HCT116 (cell line): ENCODE measurements at regions not wholly inside any gene's neighbourhood (a gene's known extent, or its start where the extent isn't known, plus 50 kb on each side); places are given as distances from the start of the nearest gene placed in this dataset.

ENCODE experiments used
- ATAC-seq: fragments of 200-7000 bp; cut with Tn5 transposase; 2 replicates; pipeline ENCODE4 v1.9.1; 2020; ENCODE audit warnings: mild to moderate bottlenecking, moderate library complexity
- BruUV-seq: library from RNA; stranded (reverse); fragments of 400-500 nt; replicated peaks from 2 replicates; lab custom pipeline; 2021; lab: Mats Ljungman, UMichigan
- CTCF ChIA-PET: fragments of 300-600 bp; sonication (Branson Sonifier 250); formaldehyde crosslinking; loops from one replicate; lab custom pipeline; 2021; ENCODE audit warnings: antibody characterized with exemption; lab: Charles Lee
- POLR2A ChIA-PET: fragments of 300-600, 350-600 bp; sonication (Branson Sonifier 250); formaldehyde crosslinking; loops from one replicate; lab custom pipeline; 2021; ENCODE audit warnings: antibody characterized with exemption; lab: Charles Lee
- RAD21 ChIA-PET, 2 experiments: fragments of 300-600 bp; sonication (Branson Sonifier 250); formaldehyde crosslinking; loops; one replicate each; lab custom pipeline; 2023; ENCODE audit warnings: low total read pairs in 2 of 2; ENCODE audit not compliant: uncharacterized antibody in 2 of 2, unreplicated experiment in 2 of 2, low non-redundant PET in 1 of 2; lab: Charles Lee
- DNase-seq: peaks from one replicate; pipeline ENCODE4 v3.0.0-alpha.2; 2010; ENCODE audit warnings: low read depth, low spot score
- H2AFZ ChIP-seq: fragments of 200-600 bp; shearing (Covaris generic), sonication (generic); 2 replicates; pipeline ENCODE4 v1.6.1; 2017; ENCODE audit warnings: low read depth, mixed run types, mixed read lengths, antibody characterized with exemption, low read length; ENCODE audit not compliant: poor library complexity, severe bottlenecking
- H3K27ac ChIP-seq: 2 replicates; pipeline ENCODE4 v1.5.1; 2012; ENCODE audit warnings: low read depth, low read length
- H3K27me3 ChIP-seq: fragments of 200-600 bp; sonication (generic); 2 replicates; pipeline ENCODE4 v1.6.1; 2016; ENCODE audit warnings: mixed run types, low read length, mixed read lengths; ENCODE audit not compliant: insufficient read depth
- H3K36me3 ChIP-seq, 2 experiments: fragments of 200-500 bp in 1 of 2; fragments of 200-600 bp in 1 of 2; sonication (Bioruptor generic) in 1 of 2; sonication (generic) in 1 of 2; 2 replicates each; pipeline versions ENCODE4 v1.5.1 to v1.6.1; 2014 to 2016; ENCODE audit warnings: low read length in 2 of 2, inconsistent platforms in 1 of 2, mixed read lengths in 1 of 2, mixed run types in 1 of 2; ENCODE audit not compliant: insufficient read depth in 2 of 2, control insufficient read depth in 1 of 2
- H3K4me1 ChIP-seq, 2 experiments: fragments of 200-600 bp in 1 of 2; sonication (generic) in 1 of 2; 2 replicates each; pipeline versions ENCODE4 v1.5.1 to v1.6.1; 2012 to 2017; ENCODE audit warnings: low read length in 2 of 2, inconsistent platforms in 1 of 2, mild to moderate bottlenecking in 1 of 2, mixed read lengths in 1 of 2, mixed run types in 1 of 2, moderate library complexity in 1 of 2; ENCODE audit not compliant: insufficient read depth in 2 of 2, control insufficient read depth in 1 of 2
- H3K4me2 ChIP-seq: fragments of 200-600 bp; sonication (generic); 2 replicates; pipeline ENCODE4 v1.6.1; 2017; ENCODE audit warnings: mixed run types, low read length, mixed read lengths
- H3K4me3 ChIP-seq, 2 experiments: fragments of 200-600 bp in 1 of 2; sonication (generic) in 1 of 2; replicated peaks in 1 of 2; 2 replicates each; pipeline ENCODE4 v1.5.1; 2011 to 2016; ENCODE audit warnings: low read length in 2 of 2, control low read depth in 1 of 2, low read depth in 1 of 2, mild to moderate bottlenecking in 1 of 2, mixed read lengths in 1 of 2, mixed run types in 1 of 2
- H3K79me2 ChIP-seq: fragments of 200-600 bp; sonication (generic); 2 replicates; pipeline ENCODE4 v1.6.1; 2017; ENCODE audit warnings: mild to moderate bottlenecking, mixed run types, low read length, moderate library complexity, mixed read lengths; ENCODE audit not compliant: insufficient read depth
- H3K9ac ChIP-seq: fragments of 200-600 bp; sonication (generic); 2 replicates; pipeline ENCODE4 v1.6.1; 2016; ENCODE audit warnings: low read length, mixed read lengths
- H3K9me2 ChIP-seq: fragments of 200-600 bp; sonication (generic), shearing (Covaris generic); 2 replicates; pipeline ENCODE4 v1.6.1; 2017; ENCODE audit warnings: mixed run types, mild to moderate bottlenecking, moderate library complexity; ENCODE audit not compliant: insufficient read depth
- H3K9me3 ChIP-seq, 2 experiments: fragments of 200-500 bp in 1 of 2; fragments of 200-600 bp in 1 of 2; sonication (Bioruptor generic) in 1 of 2; sonication (generic) in 1 of 2; 2 replicates each; pipeline ENCODE4 v1.6.1; 2014 to 2017; ENCODE audit warnings: low read length in 2 of 2, mixed read lengths in 2 of 2, inconsistent platforms in 1 of 2, low read depth in 1 of 2, mild to moderate bottlenecking in 1 of 2, mixed run types in 1 of 2, moderate library complexity in 1 of 2; ENCODE audit not compliant: control insufficient read depth in 1 of 2, insufficient read depth in 1 of 2
- H4K20me1 ChIP-seq: fragments of 200-600 bp; sonication (generic), shearing (Covaris generic); 2 replicates; pipeline ENCODE4 v1.6.1; 2017; ENCODE audit warnings: mixed run types, mild to moderate bottlenecking, moderate library complexity; ENCODE audit not compliant: insufficient read depth
- CEBPB ChIP-seq: IDR thresholded peaks from 2 replicates; pipeline ENCODE4 v1.6.1; 2012; ENCODE audit warnings: low read depth
- CTCF ChIP-seq, 3 experiments: fragments of 200-600 bp in 1 of 3; sonication (generic) in 1 of 3; IDR thresholded peaks in 2 of 3; conservative IDR thresholded peaks in 1 of 3; 2 replicates each; pipeline ENCODE4 v1.5.1; 2012 to 2017; ENCODE audit warnings: low read depth in 2 of 3, low read length in 2 of 3, antibody characterized with exemption in 1 of 3, borderline replicate concordance in 1 of 3, control low read depth in 1 of 3, mild to moderate bottlenecking in 1 of 3, mixed read lengths in 1 of 3, mixed run types in 1 of 3, moderate library complexity in 1 of 3; ENCODE audit not compliant: insufficient read depth in 1 of 3
- EGR1 ChIP-seq: IDR thresholded peaks from 2 replicates; pipeline ENCODE4 v1.6.1; 2012; ENCODE audit warnings: low read depth
- ELF1 ChIP-seq: IDR thresholded peaks from 2 replicates; pipeline ENCODE4 v1.6.1; 2012; ENCODE audit warnings: low read depth, borderline replicate concordance
- FOSL1 ChIP-seq: IDR thresholded peaks from 2 replicates; pipeline ENCODE4 v1.6.1; 2012; ENCODE audit warnings: low read depth
- JUND ChIP-seq: IDR thresholded peaks from 2 replicates; pipeline ENCODE4 v1.6.1; 2012
- POLR2A ChIP-seq: IDR thresholded peaks from 2 replicates; pipeline ENCODE4 v1.7.0; 2011; ENCODE audit warnings: borderline replicate concordance; ENCODE audit not compliant: insufficient read depth, insufficient read length; ENCODE audit errors: extremely low read depth
- POLR2AphosphoS5 ChIP-seq: IDR thresholded peaks from 2 replicates; pipeline ENCODE4 v1.6.1; 2011; ENCODE audit warnings: mild to moderate bottlenecking, low read depth, low read length, moderate library complexity
- RAD21 ChIP-seq: IDR thresholded peaks from 2 replicates; pipeline ENCODE4 v1.6.1; 2012; ENCODE audit warnings: low read depth, mild to moderate bottlenecking
- SIN3A ChIP-seq: IDR thresholded peaks from 2 replicates; pipeline ENCODE4 v1.6.1; 2012; ENCODE audit warnings: low read depth
- SP1 ChIP-seq: IDR thresholded peaks from 2 replicates; pipeline ENCODE4 v1.6.1; 2012; ENCODE audit warnings: low read depth
- YY1 ChIP-seq: IDR thresholded peaks from 2 replicates; pipeline ENCODE4 v1.6.1; 2011; ENCODE audit warnings: low read length, low read depth, moderate library complexity, mild to moderate bottlenecking; ENCODE audit not compliant: insufficient replicate concordance; ENCODE audit errors: extremely low read depth
- ZBTB33 ChIP-seq: IDR thresholded peaks from 2 replicates; pipeline ENCODE4 v1.6.1; 2011; ENCODE audit warnings: mild to moderate bottlenecking, low read length, moderate library complexity; ENCODE audit not compliant: insufficient replicate concordance; ENCODE audit errors: extremely low read depth
- ZNF274 ChIP-seq: fragments of 200-500 bp; sonication (Bioruptor generic); IDR thresholded peaks from 2 replicates; pipeline ENCODE4 v1.6.1; 2014; ENCODE audit warnings: mild to moderate bottlenecking, low read depth, low read length, inconsistent platforms
- intact Hi-C: fragments of 100-400 bp; cut with micrococcal nuclease; formaldehyde crosslinking; loops from 2 replicates; pipeline ENCODE4 v1.10.0; 2022

- Histone ChIP-seq H3K36me3 (no peaks in the 10 kb centered on the region), H3K9me3 (peaks cover 13 to 25% of the 10 kb centered on the region in 2 experiments), H3K27ac (no peak overlapping the region), H3K79me2 (no peaks in the 10 kb centered on the region), H3K9me2 (no peaks in the 10 kb centered on the region), H3K4me2 (no peak overlapping the region), H3K4me3 (no peak overlapping the region), H3K27me3 (no peaks in the 10 kb centered on the region), H4K20me1 (no peaks in the 10 kb centered on the region), H3K4me1 (no peaks in the 10 kb centered on the region), H2AFZ (no peak overlapping the region), H3K9ac (no peak overlapping the region)
- BruUV-seq = no TSS peak
- ChIA-PET POLR2A (no interaction called here), RAD21 (no interaction called here), CTCF (no interaction called here)
- TF ChIP-seq SIN3A = no peak
- TF ChIP-seq JUND = no peak
- TF ChIP-seq YY1 = no peak
- no peak for TF ChIP-seq ZNF274
- no peak for TF ChIP-seq RAD21
- TF ChIP-seq CEBPB = no peak
- no peak for TF ChIP-seq FOSL1
- no peak for TF ChIP-seq SP1
- TF ChIP-seq CTCF (IDR thresholded peaks at IDR 0.05 in 2 of 3, conservative IDR thresholded peaks at IDR 0.05 in 1 of 3; ENCODE audit: borderline replicate concordance in 1 of 3, insufficient read depth in 1 of 3, low read depth in 2 of 3, low read length in 2 of 3) = no peak
- TF ChIP-seq ELF1 = no peak
- no peak for TF ChIP-seq POLR2A
- TF ChIP-seq ZBTB33 = no peak
- TF ChIP-seq POLR2AphosphoS5 = no peak
- no peak for TF ChIP-seq EGR1
- DNase-seq (no peak), ATAC-seq (no peak)
- intact Hi-C loops = no loop called here
These were observed 419.3 kb upstream of the ADGRL3 start for GRCh38 chr4:60780874-60781273.
